ENCODE measurements at regions not wholly inside any gene's neighbourhood (a gene's known extent, or its start where the extent isn't known, plus 50 kb on each side); places are given as distances from the start of the nearest gene placed in this dataset.

- Histone ChIP-seq H3K4me3 (no peak overlapping the region), H3K4me1 (peaks cover 0 to 14% (median 0%) of the 10 kb centered on the region in 9 donors), H3K36me3 (no peaks in the 10 kb centered on the region), H3K27ac (peak overlapping the region in 1 of 10 donors; percentile 25), H3K9me3 (peaks cover 0 to 12% (median 4%) of the 10 kb centered on the region in 11 donors), H3K27me3 (no peaks in the 10 kb centered on the region)
- DNase-seq (no peak), ATAC-seq (no peak)
- intact Hi-C loops (cut with DNase I): no loop called here
- TF ChIP-seq CTCF (IDR thresholded peaks at IDR 0.05): no peak
- WGBS, 2 donors: 83 to 86% methylated on average over 4 of the region's 4 CpGs
Measured at GRCh38 chr9:87006956-87007355, 59.6 kb upstream of the GAS1 start.

GRCh38 chr9:87007711-87008366 lies 60.5 kb upstream of the GAS1 start:
- Histone ChIP-seq H3K27me3 (no peaks in the 10 kb centered on the region), H3K4me1 (peaks cover 0 to 14% (median 0%) of the 10 kb centered on the region in 9 donors), H3K4me3 (no peak overlapping the region), H3K36me3 (no peaks in the 10 kb centered on the region), H3K9me3 (peaks cover 0 to 4% (median under 1%) of the 10 kb centered on the region in 11 donors), H3K27ac (peak overlapping the region in 4 of 10 donors; percentile 6 to 47 (median 31))
- ATAC-seq: peak in 5 of 8 donors; percentile 24 to 50 (median 39)
- intact Hi-C loops (cut with DNase I): no loop called here
- DNase-seq: no peak
- TF ChIP-seq CTCF (IDR thresholded peaks at IDR 0.05): no peak
- WGBS, 2 donors: 65 to 72% methylated on average over 4 of the region's 4 CpGs

- 64 to 68% methylated on average over 4 of the region's 4 CpGs for WGBS, 2 donors
- no peak for TF ChIP-seq CTCF (IDR thresholded peaks at IDR 0.05)
- ATAC-seq: peak in 3 of 8 donors; percentile 12 to 36 (median 23)
Measured at GRCh38 chr9:87008667-87009066, 61.4 kb upstream of the GAS1 start.

GRCh38 chr9:87010626-87011025 lies 63.3 kb upstream of the GAS1 start:
- TF ChIP-seq CTCF (IDR thresholded peaks at IDR 0.05): no peak
- H3K9me3 ChIP-seq: no peaks in the 10 kb centered on the region
- H3K4me1 ChIP-seq: peaks cover 0 to 14% (median 0%) of the 10 kb centered on the region in 9 donors
- H3K27ac ChIP-seq: no peak overlapping the region
- no peak overlapping the region for H3K4me3 ChIP-seq
- H3K27me3 ChIP-seq: no peaks in the 10 kb centered on the region
- no peak for DNase-seq
- WGBS, 2 donors: 62 to 78% methylated on average over 3 of the region's 3 CpGs
- H3K36me3 ChIP-seq: no peaks in the 10 kb centered on the region
- intact Hi-C loops (cut with DNase I): no loop called here
- ATAC-seq: peak in 1 of 8 donors; percentile 47

More at GRCh38 chr9:87008667-87009066, 61.4 kb upstream of the GAS1 start:
- intact Hi-C loops (cut with DNase I): no loop called here
- Histone ChIP-seq H3K4me3 (no peak overlapping the region), H3K27ac (peak overlapping the region in 5 of 10 donors; percentile 6 to 47 (median 22)), H3K9me3 (no peaks in the 10 kb centered on the region), H3K4me1 (peaks cover 0 to 14% (median 0%) of the 10 kb centered on the region in 9 donors), H3K36me3 (no peaks in the 10 kb centered on the region), H3K27me3 (no peaks in the 10 kb centered on the region)
- DNase-seq: no peak
